Peyer's patch (tissue), 4 donors: ENCODE measurements at regions not wholly inside any gene's neighbourhood (a gene's known extent, or its start where the extent isn't known, plus 50 kb on each side); places are given as distances from the start of the nearest gene placed in this dataset.

Experiments used
- DNase-seq, 3 donors: peaks; one replicate each; pipeline ENCODE4 v3.0.0-alpha.2; 2017 to 2019
- H3K27ac ChIP-seq, 4 donors: fragments of 200-600 bp; sonication (generic); one replicate each; pipeline ENCODE4 v1.5.1; 2016 to 2019
- H3K27me3 ChIP-seq, 2 donors: fragments of 200-600 bp; sonication (generic); one replicate each; pipeline ENCODE4 v1.5.1; 2019
- H3K36me3 ChIP-seq, 3 donors: fragments of 200-600 bp; sonication (generic); one replicate each; pipeline ENCODE4 v1.5.1; 2016 to 2019
- H3K4me1 ChIP-seq, 4 donors: fragments of 200-600 bp; sonication (generic); one replicate each; pipeline ENCODE4 v1.5.1; 2016 to 2019
- H3K4me3 ChIP-seq, 4 donors: fragments of 200-600 bp; sonication (generic); 1 replicate in 3 of 4; 2 replicates in 1 of 4; pipeline ENCODE4 v1.5.1; 2016 to 2019; ENCODE audit warnings: mild to moderate bottlenecking in 1 of 4
- H3K9me3 ChIP-seq, 4 donors: fragments of 200-600 bp; sonication (generic); one replicate each; pipeline ENCODE4 v1.5.1; 2016 to 2019; ENCODE audit warnings: mild to moderate bottlenecking in 1 of 4
- CTCF ChIP-seq, 6 experiments: fragments of 450-650 bp in 4 of 6; fragments of 200-600 bp in 2 of 6; sonication (generic) in 1 of 6; IDR thresholded peaks; one replicate each; pipeline ENCODE4 v1.5.1; 2017 to 2019; ENCODE audit warnings: antibody characterized with exemption in 6 of 6, mild to moderate bottlenecking in 3 of 6, moderate library complexity in 1 of 6
- POLR2A ChIP-seq, 2 donors: fragments of 450-650 bp; IDR thresholded peaks; one replicate each; pipeline ENCODE4 v1.5.1; 2017; ENCODE audit warnings: antibody characterized with exemption in 2 of 2, mild to moderate bottlenecking in 2 of 2, moderate library complexity in 2 of 2

GRCh38 chr10:120755771-120756170, 95.4 kb upstream of the WDR11 start:
- Histone ChIP-seq H3K4me1 (no peaks in the 10 kb centered on the region), H3K36me3 (no peaks in the 10 kb centered on the region), H3K27me3 (no peaks in the 10 kb centered on the region), H3K27ac (no peak overlapping the region), H3K4me3 (no peak overlapping the region), H3K9me3 (no peaks in the 10 kb centered on the region)
- TF ChIP-seq CTCF (IDR thresholded peaks at IDR 0.05) (no peak), POLR2A (IDR thresholded peaks at IDR 0.05) (no peak)
- no peak for DNase-seq

GRCh38 chr10:120760253-120760652, 90.9 kb upstream of the WDR11 start:
- H3K36me3 ChIP-seq = no peaks in the 10 kb centered on the region
- DNase-seq = no peak
- no peaks in the 10 kb centered on the region for H3K4me1 ChIP-seq
- H3K27me3 ChIP-seq = no peaks in the 10 kb centered on the region
- TF ChIP-seq POLR2A (IDR thresholded peaks at IDR 0.05) (no peak), CTCF (IDR thresholded peaks at IDR 0.05) (no peak)
- H3K9me3 ChIP-seq = no peaks in the 10 kb centered on the region
- H3K27ac ChIP-seq = no peak overlapping the region
- no peak overlapping the region for H3K4me3 ChIP-seq

- H3K4me3 ChIP-seq = no peak overlapping the region
- H3K36me3 ChIP-seq = no peaks in the 10 kb centered on the region
- no peaks in the 10 kb centered on the region for H3K4me1 ChIP-seq
- no peaks in the 10 kb centered on the region for H3K9me3 ChIP-seq
- TF ChIP-seq CTCF (IDR thresholded peaks at IDR 0.05) = no peak
- TF ChIP-seq POLR2A (IDR thresholded peaks at IDR 0.05) = no peak
- DNase-seq = no peak
- H3K27ac ChIP-seq = no peak overlapping the region
- no peaks in the 10 kb centered on the region for H3K27me3 ChIP-seq
These were observed 89.2 kb upstream of the WDR11 start for GRCh38 chr10:120761951-120762350.

GRCh38 chr10:120765226-120765803, 85.8 kb upstream of the WDR11 start:
- Histone ChIP-seq H3K27me3 (no peaks in the 10 kb centered on the region), H3K9me3 (no peaks in the 10 kb centered on the region), H3K4me1 (no peaks in the 10 kb centered on the region), H3K27ac (no peak overlapping the region), H3K36me3 (no peaks in the 10 kb centered on the region), H3K4me3 (no peak overlapping the region)
- no peak for TF ChIP-seq CTCF (IDR thresholded peaks at IDR 0.05)
- TF ChIP-seq POLR2A (IDR thresholded peaks at IDR 0.05) = no peak
- no peak for DNase-seq

GRCh38 chr10:120768227-120768626, 82.9 kb upstream of the WDR11 start:
- Histone ChIP-seq H3K4me3 (no peak overlapping the region), H3K36me3 (no peaks in the 10 kb centered on the region), H3K27ac (no peak overlapping the region), H3K27me3 (no peaks in the 10 kb centered on the region), H3K4me1 (no peaks in the 10 kb centered on the region), H3K9me3 (no peaks in the 10 kb centered on the region)
- DNase-seq = no peak
- no peak for TF ChIP-seq POLR2A (IDR thresholded peaks at IDR 0.05)
- TF ChIP-seq CTCF (IDR thresholded peaks at IDR 0.05) = no peak

GRCh38 chr10:120770496-120770895, 80.7 kb upstream of the WDR11 start:
- TF ChIP-seq CTCF (IDR thresholded peaks at IDR 0.05) (no peak), POLR2A (IDR thresholded peaks at IDR 0.05) (no peak)
- H3K9me3 ChIP-seq = no peaks in the 10 kb centered on the region
- no peak overlapping the region for H3K4me3 ChIP-seq
- H3K27ac ChIP-seq = no peak overlapping the region
- H3K4me1 ChIP-seq = no peaks in the 10 kb centered on the region
- DNase-seq = no peak
- no peaks in the 10 kb centered on the region for H3K36me3 ChIP-seq
- no peaks in the 10 kb centered on the region for H3K27me3 ChIP-seq
